Epithelial cell of esophagus (primary cell): ENCODE measurements at regions not wholly inside any gene's neighbourhood (a gene's known extent, or its start where the extent isn't known, plus 50 kb on each side); places are given as distances from the start of the nearest gene placed in this dataset.
A peak's percentile ranks its signal among the peaks of the same experiment; 100 is the strongest.

Experiments used
- DNase-seq: peaks from one replicate; pipeline ENCODE4 v3.0.0; 2010; ENCODE audit warnings: low read depth
- H3K4me3 ChIP-seq: 2 replicates; pipeline ENCODE4 v1.5.1; 2011; ENCODE audit warnings: mild to moderate bottlenecking, low read length, control low read depth
- CTCF ChIP-seq: IDR thresholded peaks from 2 replicates; pipeline ENCODE4 v1.5.1; 2011; ENCODE audit warnings: low read depth, mild to moderate bottlenecking, low read length, control low read depth, inconsistent platforms; ENCODE audit not compliant: insufficient read depth; ENCODE audit errors: missing control alignments

- TF ChIP-seq CTCF: no peak
- DNase-seq: no peak
These were observed 92.5 kb downstream of the MMUT start for GRCh38 chr6:49370518-49370917.

GRCh38 chr6:49366539-49366938 lies 96.5 kb downstream of the MMUT start:
- no peak for TF ChIP-seq CTCF
- DNase-seq: no peak
- H3K4me3 ChIP-seq: no peak overlapping the region

More at GRCh38 chr6:49370518-49370917, 92.5 kb downstream of the MMUT start:
- no peak overlapping the region for H3K4me3 ChIP-seq

GRCh38 chr6:49348561-49348960 lies 114.5 kb downstream of the MMUT start:
- H3K4me3 ChIP-seq: no peak overlapping the region
- DNase-seq: peak; percentile 58
- TF ChIP-seq CTCF: no peak

- no peak for DNase-seq
- no peak overlapping the region for H3K4me3 ChIP-seq
- no peak for TF ChIP-seq CTCF
These were observed 120.6 kb downstream of the MMUT start for GRCh38 chr6:49342410-49342809.

GRCh38 chr6:49341869-49342268 lies 121.2 kb downstream of the MMUT start:
- DNase-seq: no peak
- no peak for TF ChIP-seq CTCF
- H3K4me3 ChIP-seq: no peak overlapping the region

- no peak overlapping the region for H3K4me3 ChIP-seq
- TF ChIP-seq CTCF: no peak
- no peak for DNase-seq
These were observed 124.0 kb downstream of the MMUT start for GRCh38 chr6:49339096-49339495.

GRCh38 chr6:49336514-49337131 lies 126.4 kb downstream of the MMUT start:
- no peak for DNase-seq
- H3K4me3 ChIP-seq: no peak overlapping the region
- no peak for TF ChIP-seq CTCF
